ENCODE measurements at regions not wholly inside any gene's neighbourhood (a gene's known extent, or its start where the extent isn't known, plus 50 kb on each side); places are given as distances from the start of the nearest gene placed in this dataset.

DNA sequence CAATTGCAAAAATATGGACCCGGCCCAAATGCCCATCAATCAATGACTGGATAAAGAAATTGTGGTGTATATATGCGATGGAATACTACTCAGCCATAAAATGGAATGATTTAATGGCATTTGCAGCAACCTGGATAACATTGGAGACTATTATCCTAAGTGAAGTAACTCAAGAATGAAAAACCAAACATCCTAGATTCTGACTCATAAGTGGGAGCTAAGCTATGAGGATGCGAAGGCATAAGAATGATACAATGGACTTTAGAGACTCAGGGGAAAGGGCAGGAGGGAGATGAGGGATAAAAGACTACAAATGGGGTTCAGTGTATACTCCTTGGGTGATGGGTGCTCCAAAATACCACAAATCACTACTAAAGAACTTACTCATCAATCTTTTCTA is 247.6 kb upstream of the FBXL7 start:
- no peak for TF ChIP-seq POLR2A (IDR thresholded peaks at IDR 0.05; ENCODE audit: low read depth, low read length)
- TF ChIP-seq CTCF (conservative IDR thresholded peaks at IDR 0.05; ENCODE audit: low read depth, low read length), result no peak
- TF ChIP-seq FOS (IDR thresholded peaks at IDR 0.05; ENCODE audit: low read depth, low read length), result no peak

Data from IMR-90 (cell line).